GM18519 (cell line): ENCODE measurements at regions not wholly inside any gene's neighbourhood (a gene's known extent, or its start where the extent isn't known, plus 50 kb on each side); places are given as distances from the start of the nearest gene placed in this dataset.
"Not testable (repeated sequence)": the region's sequence is repeated elsewhere in the genome, so short reads cannot be mapped to it uniquely, and the experiment has no call there.

Source experiments
- ATAC-seq: cut with Tn5 transposase; IDR thresholded peaks from one replicate; pipeline ENCODE4 v1.9.1; 2021; ENCODE audit warnings: mild to moderate bottlenecking, moderate library complexity; ENCODE audit not compliant: unreplicated experiment, low FRiP score

DNA sequence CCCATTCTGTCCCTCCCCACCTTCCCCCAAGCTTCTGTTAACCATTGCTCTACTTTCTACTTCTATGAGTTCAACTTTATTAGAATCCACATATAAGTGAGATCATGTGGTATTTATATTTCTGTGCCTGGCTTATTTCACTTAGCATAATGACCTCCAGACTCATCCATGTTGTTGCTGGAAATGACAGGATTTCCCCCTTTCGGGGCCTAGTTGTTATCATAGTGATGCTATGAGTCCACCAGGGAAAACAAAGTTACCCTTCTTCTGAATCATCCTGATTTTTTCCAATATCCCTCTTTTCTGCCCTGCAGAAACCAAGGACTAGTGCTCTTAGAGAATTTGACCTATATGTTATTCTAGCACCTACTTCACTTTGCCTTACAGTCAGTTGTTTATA, 53.2 kb upstream of the TERB2 start:
- not testable (repeated sequence) for ATAC-seq

DNA sequence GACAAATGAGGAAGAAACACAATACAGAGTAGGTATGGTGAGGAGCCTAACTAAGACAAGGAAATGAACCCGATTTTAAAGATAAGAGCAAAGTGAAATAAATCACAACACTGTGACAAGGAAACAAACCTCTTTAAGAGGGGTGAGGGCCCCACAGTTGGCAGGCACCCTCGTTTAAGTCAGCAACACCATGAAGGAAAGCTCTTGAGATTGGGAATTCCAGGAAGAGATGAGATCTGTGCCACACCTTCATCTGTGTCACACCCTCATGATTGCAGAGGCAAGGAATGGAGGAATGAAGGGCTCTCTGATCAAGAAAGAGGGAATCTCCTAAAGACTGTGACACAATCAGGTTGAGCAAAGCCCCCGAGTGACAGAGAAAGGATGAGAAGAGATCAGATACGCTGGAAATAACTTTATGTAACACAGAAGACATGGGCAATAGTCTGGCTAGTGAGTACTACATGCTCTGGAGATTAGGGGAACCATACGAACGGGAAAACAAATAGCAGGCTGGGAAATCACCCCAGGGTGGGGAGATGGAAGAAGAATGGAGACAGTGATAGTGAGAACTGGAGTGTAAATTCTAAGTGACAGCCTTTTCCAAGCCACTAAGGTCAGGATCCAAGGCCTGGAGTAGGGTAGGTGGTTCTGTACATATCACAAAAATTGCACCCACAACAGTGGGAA, 51.7 kb upstream of the TERB2 start:
- not testable (repeated sequence) for ATAC-seq
